Left colon (tissue), 2 donors: ENCODE measurements at regions not wholly inside any gene's neighbourhood (a gene's known extent, or its start where the extent isn't known, plus 50 kb on each side); places are given as distances from the start of the nearest gene placed in this dataset.
"Not testable (repeated sequence)": the region's sequence is repeated elsewhere in the genome, so short reads cannot be mapped to it uniquely, and the experiment has no call there.

Source experiments
- ATAC-seq: fragments of 200-7000 bp; cut with Tn5 transposase; one replicate; pipeline ENCODE4 v1.9.1; 2020; ENCODE audit warnings: mild to moderate bottlenecking, moderate library complexity
- DNase-seq, 2 donors: peaks; one replicate each; pipeline ENCODE4 v3.0.0-alpha.2; 2020
- intact Hi-C, 2 donors: fragments of 100-400 bp; cut with DNase I in 1 of 2; cut with micrococcal nuclease in 1 of 2; formaldehyde crosslinking; loops; one replicate each; pipeline versions ENCODE4 v1.11.2 to v1.14.0; 2022; cut with DNase I, micrococcal nuclease
- donor health status: DM: no; HTN: no; CAD: no.
- donor health status: DM: yes; HTN: yes; CAD: no.

DNA sequence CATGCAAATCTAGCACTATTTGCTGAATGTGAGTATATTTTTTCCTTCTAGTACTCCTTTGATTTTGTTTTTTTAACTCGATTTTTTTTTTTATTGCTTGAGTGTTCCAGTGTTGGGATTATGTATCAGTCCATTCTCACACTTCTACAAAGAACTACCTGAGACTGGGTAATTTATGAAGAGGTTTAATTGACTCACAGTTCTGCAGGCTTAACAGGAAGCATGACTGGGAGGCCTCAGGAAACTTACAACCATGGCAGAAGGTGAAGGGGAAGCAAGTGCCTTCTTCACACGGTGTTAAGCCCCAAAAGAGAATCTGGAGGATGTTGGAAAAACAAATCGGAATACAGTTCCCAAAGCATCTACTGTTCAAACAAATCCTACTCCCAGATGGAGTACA is 69.1 kb downstream of the ZNF518B start:
- ATAC-seq, DNase-seq, intact Hi-C loops: not testable (repeated sequence)

DNA sequence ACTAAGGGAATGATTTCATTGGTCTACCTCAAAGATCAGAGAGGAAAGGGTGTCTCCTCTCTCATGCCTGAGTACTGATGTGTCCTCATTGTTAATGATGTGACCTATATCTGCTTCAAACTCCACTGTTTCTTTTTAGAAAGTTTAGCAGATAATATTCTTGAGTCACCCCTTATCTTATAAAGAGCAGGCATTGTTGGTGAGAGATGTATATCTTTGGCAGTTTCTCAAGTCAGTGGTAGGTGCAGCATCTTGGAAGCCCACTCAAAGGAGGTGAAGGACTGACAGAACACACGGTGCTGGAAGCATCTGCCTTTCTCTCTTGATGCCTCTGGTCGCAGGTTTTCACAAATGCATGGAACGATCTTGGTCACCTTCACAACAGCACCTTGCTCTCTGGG is 71.2 kb downstream of the ZNF518B start:
- DNase-seq (no peak), ATAC-seq (no peak)

DNA sequence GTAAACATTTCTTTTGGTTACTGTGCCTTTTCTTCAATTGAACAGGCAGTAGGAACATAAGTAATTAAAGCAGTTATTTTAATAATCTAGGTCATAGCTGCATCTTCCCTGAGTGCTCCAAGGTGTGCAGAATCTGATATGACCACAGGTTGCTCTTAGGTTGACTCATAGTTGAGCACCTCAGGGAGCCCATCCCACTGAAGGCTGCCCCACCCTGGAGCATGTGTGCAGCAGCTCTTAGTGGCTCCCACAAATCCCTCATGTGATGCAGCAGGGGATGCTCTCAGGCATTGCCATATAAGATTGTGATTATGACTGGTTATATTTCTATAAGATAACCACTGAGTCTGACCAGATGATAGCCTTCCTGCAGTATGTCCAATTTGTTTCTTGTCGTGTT is 72.3 kb downstream of the ZNF518B start:
- ATAC-seq (no peak), DNase-seq (no peak)
- intact Hi-C loops: no loop called here

More for the DNA sequence above, 71.2 kb downstream of the ZNF518B start:
- intact Hi-C loops: no loop called here

DNA sequence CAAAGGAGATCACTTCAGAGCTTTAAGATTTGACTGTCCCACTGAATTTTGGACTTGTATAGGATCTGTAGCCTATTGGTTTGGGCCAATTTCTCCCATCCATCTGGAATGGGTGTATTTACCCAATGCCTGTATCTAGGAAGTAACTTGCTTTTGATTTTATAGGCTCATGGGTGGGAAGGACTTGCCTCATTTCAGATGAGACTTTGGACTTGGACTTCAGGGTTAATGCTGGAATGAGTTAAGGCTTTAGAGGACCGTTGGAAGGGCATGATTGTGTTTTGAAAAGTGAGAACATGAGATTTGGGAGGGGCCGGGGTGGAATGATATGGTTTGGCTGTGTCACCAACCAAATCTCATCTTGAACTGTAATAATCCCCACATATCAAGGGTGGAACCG is 73.8 kb downstream of the ZNF518B start:
- ATAC-seq: peak; percentile 94
- intact Hi-C loops: no loop called here
- peak in 1 of 2 donors; percentile 17 for DNase-seq

DNA sequence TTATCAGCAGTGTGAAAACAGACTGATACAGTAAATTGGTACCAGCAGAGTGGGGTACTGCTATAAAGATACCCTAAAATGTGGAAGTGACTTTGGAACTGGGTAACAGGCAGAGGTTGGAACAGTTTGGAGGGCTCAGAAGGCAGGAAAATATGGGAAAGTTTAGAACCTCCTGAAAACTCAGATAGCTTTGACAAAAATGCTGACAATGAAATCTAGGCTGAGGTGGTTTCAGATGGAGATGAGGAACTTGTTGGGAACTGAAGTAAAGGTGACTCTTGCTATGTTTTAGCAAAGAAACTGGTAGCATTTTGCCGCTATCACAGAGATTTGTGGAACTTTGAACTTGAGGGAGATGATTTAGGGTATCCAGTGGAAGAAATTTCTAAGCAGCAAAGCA is 75.1 kb downstream of the ZNF518B start:
- DNase-seq, ATAC-seq, intact Hi-C loops: not testable (repeated sequence)

DNA sequence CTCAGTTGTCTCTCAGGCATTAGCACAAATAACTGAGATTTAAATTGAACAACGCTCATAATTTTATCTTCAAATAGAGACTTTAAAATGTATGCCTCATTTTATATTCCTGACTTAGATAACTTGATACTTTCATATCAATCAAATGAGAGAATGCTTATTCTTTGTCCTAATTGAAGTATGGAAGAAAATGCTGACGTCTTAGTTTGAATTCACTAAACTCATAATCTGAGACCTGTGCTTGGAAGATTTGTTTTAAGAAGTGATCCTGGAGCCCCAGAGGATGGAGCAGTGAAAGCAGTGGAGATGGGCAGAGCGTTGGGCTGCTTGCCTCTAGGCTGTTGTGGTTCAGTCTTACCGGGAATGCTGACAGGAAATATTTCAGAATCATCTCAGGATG is 76.1 kb downstream of the ZNF518B start:
- no peak for ATAC-seq
- intact Hi-C loops: no loop called here
- DNase-seq: no peak

DNA sequence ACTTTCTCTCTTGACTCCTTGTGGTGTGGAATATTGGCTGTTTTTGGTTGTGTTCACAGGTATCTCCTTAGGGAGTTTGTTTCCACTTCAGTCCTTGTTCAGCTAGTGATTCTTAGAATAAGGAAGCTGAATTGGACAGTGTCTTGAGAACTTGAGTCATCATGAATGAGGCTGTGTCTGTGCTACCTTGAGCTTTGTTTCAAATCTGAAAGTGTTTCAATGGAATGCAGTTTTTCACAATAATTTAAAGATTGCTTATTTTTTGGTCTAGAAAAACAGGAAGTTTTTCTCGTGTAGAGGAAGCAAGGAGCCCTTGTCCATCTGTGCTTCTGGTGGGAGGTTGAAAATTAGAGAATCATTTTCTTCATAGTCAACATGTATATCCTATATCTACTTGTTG is 76.5 kb downstream of the ZNF518B start:
- ATAC-seq (no peak), DNase-seq (no peak)
- intact Hi-C loops: no loop called here

DNA sequence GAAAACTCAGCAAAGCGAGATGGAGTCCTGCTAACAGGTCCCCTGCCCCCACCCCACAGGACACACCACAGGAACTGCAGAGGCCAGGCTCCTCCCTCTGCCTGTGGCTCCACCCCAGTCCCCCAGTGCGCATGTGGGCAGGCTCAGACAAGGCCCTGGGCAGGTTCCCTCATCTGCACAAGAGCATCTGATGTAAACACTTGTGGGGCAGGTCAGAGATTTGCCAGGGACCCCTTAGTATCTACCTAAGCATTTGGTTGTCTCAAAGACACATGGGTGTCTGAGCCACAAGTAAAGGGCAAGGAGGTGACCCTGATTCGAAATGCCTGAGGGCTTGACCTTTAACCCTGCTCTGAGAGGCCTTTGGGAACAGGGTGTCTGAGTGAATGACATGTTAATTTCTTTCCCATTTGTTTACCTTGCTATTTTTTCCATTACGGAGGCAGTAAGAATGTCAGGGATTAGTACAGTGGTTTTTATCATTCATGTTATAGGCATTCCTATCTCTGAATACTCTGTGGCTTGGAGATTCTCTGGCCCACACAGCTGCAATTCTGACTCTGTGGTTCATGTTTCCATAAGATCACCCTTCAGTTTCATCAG is 85.3 kb downstream of the ZNF518B start:
- ATAC-seq (no peak), DNase-seq (no peak)
- intact Hi-C loops: no loop called here

DNA sequence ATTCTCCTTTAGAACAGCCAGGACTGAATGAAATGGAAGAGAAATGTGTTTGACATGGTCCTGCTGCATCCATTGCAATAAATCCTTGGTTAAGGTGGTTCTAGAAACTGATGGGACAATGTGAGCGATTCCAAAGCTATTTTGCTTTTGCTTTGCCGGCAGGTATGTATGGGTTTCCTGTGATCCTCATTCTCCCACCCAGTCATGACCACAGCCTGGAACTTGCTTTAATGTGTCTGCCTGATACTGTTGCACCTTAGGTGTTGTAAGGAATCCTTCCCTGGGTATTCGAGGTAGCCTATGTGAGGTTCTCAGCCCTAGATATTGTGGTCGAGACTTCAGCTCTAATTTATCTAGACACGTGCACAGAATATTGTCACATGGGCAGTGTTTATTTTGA is 86.1 kb downstream of the ZNF518B start:
- ATAC-seq: no peak
- no peak for DNase-seq
- intact Hi-C loops: no loop called here

DNA sequence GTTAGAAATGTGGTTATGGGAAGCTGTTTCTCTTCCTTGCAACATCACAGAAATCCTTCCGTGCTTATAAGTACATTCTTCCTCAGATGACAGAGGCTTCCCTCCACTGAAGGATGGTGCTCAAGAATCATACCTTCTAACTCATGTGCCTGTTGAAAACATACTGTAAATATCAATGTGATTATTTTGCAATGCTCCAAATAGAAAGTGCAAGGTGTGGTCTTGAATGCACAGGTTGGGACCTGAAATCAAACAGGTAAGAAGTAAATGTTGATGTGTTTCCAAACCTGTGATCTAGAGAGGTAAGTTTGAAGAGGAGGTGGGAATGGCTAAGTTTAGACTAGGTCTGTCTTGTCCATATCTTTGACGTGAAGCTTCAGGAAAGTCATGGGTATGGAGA is 87.7 kb downstream of the ZNF518B start:
- no peak for ATAC-seq
- intact Hi-C loops: no loop called here
- no peak for DNase-seq

DNA sequence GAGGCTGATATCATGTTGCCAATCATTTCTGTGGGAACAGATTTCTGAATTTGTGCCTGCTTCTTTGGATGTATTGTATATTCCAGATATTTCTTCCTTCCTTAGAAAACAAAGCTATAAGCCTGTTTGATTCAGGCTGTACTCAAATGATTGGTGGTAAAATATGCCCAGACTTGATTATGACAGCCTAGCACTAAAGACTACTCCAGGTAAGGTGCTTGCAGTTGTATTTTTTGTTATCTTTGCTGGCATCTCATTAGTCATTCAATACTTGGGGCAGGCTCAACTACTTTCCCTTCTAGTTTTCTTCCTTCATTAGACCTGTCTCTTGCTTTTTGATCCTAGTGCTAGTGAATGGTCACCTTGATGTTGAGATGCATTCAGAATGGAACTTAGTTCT is 90.6 kb downstream of the ZNF518B start:
- DNase-seq (no peak), ATAC-seq (no peak)
- intact Hi-C loops: no loop called here

DNA sequence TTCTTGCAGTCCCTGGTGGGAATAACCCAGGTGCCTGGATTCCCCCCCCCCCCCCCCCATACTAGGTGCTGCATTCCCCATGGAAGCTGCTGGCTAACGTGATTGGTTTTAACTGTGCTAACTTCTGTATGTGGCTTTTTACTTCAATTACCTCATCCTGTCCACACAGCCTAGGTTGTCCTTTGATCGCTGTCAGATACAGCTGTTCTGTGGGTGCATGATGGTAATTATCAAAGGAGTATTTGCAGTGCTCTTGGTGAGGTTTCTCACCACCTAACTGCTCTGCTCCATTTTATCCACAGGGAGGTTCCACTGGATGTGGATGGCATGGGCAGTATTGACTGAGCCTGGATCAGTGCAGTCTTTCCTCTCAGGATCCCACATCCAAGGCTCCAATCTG is 93.0 kb downstream of the ZNF518B start:
- DNase-seq (no peak), ATAC-seq (no peak)
- intact Hi-C loops: no loop called here

DNA sequence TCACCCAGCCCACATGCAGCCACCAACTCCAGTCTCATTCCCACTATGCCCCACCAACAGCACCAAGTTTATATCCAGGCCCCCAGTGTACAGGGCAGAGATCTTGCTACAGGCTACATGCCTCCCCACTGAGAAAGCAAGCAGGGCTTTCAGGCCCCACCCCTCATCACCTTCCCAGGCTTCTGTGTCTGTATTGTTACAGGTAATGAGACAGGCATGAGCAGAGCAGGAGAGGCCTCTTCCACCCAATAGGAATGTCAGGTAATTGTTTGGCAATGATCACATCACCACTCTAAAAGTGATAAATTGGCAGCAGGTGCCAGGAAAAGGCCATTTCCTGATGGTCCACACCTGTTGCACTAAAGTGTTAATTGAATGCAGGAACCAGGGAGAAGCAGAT is 102.5 kb downstream of the ZNF518B start:
- DNase-seq: no peak
- no peak for ATAC-seq
- intact Hi-C loops: no loop called here

DNA sequence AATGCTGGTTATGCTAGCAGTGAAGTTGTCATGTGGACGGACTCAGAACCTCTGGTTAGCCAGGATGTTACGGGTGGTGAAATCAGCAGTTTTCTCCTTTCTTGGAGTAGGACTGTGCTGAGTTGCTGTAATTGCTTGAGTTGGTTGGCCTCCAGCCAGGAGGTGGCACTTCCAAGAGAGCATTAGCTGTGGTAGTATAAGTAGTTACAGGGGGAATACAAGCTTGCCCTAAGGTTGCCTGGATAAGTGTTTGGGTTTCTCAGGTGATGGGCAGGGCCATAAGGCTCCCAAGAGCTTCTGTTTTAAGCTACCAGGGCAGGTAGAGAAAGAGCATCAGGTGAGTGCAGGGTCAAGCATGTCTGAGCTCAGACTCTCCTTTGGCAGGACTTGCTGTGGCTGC is 103.0 kb downstream of the ZNF518B start:
- DNase-seq (peak in 1 of 2 donors; percentile 15), ATAC-seq (no peak)
- intact Hi-C loops: no loop called here

DNA sequence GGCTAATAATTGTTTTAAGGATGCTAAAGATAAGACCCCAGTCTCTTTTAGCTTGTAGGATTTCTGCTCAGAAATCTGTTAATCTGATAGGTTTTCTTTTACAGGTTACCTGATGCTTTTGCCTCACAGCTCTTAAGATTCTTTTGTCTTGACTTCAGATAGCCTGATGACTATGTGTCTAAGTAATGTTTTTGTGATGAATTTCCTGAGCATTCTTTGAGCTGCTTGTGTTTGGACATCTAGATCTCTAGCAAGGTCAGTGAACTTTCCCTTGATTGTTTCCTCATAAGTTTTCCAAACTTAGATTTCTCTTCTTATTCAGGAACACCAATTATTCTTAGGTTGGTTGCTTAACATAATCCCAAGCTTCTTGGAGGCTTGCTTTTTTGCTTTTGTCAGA is 104.1 kb downstream of the ZNF518B start:
- DNase-seq (no peak), ATAC-seq (no peak)
- intact Hi-C loops: no loop called here

DNA sequence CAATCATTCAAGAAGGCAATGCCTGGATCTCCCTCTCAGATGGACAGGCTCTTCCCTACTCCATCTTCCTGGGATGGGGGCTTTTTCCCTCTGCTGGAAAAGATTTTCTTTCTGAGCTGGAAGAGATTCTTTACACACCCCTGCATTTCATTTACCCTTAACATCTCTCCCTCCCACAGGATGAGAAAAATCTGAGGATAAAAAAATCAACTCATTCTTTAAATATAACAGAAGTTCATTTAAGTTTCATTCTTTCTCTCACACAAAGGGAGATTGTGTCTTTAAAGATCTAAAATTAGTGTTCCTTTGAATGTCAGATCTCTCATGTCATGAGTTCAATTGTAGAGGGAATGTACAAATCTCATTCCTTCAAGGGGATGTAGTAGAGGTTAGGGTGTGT is 109.0 kb downstream of the ZNF518B start:
- DNase-seq: no peak
- ATAC-seq: no peak
- intact Hi-C loops: no loop called here

DNA sequence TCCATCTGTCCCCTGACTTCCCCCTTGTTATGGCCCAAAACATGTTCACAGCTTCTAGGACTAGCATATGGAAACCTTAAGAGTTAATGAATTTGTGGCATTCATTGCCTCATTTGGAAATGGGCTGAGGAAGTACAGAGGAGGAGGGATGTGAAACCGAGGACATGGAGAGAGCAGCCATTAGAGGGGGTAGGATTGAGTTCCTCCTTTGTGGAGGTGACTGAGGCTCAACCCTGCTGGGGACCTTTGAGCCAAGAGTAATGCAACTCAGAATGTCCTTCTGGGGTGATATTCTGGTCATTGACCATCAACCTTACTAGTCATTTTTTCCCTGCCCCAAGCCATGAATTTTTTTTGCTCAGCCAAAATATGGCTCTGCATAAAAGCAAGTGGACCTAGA is 109.4 kb downstream of the ZNF518B start:
- no peak for DNase-seq
- no peak for ATAC-seq
- intact Hi-C loops: no loop called here

DNA sequence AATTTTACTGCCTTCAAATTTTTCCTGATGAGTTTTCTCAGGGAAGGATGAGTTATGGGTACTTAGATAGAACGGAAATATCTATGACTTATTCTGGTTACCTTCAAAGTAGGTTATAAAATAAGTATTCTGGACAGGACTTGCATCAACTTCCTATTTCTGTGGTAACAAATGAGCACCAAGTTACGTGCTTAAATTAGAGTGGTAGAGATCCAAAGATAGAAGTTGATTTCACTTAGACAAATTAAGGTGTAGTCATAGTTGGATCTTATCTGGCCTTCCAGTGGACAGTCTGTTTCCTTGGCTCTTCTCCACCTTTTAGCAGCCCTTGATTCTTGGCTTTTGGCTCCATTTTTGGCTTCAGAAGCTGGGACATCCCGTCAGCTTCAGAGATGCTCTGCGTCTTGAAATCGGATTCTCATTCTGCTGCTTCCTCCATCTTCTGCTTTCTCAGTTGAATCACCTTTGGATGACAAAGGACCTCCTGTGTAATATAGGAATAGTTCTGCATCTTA is 109.9 kb downstream of the ZNF518B start:
- ATAC-seq: no peak
- DNase-seq: no peak
- intact Hi-C loops: no loop called here

DNA sequence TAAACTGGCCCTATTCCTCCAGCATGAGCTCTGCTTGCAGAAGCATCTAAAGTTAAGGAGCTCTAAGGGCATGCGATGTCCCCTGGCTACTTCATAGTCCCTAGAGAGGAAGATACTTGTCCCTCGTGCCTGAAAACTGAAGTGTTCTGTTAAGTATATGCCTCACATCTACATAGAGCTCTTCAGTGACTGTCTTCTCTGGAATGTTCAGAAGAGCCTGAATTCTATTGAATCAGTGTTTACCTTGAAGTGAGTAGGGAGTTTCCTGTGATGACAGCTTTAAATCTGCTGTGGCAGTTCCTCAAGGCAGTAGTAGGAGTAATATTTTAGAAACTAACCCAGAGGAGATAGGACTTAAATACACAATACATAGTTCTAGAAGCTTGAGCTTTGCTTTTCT is 111.2 kb downstream of the ZNF518B start:
- intact Hi-C loops: no loop called here
- ATAC-seq (no peak), DNase-seq (no peak)

DNA sequence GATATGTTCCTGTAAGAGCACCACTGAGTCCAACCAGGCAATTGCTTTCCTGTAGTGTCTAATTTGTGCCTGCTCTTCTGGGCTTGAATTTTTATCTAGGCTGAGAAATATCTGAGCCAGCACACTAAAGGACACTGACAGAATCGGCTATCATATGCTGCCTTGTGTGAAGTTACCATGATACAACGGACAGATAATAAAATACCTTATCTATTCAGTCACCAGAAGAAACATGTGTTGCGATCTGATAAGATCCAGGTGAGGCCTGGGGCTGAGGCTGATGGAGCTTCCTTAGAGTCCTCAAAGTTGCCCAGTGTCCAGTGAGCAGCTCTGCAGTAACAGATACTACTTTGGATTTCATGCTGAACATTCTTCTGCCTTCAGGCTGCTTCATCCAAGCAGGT is 111.8 kb downstream of the ZNF518B start:
- intact Hi-C loops: no loop called here
- no peak for ATAC-seq

DNA sequence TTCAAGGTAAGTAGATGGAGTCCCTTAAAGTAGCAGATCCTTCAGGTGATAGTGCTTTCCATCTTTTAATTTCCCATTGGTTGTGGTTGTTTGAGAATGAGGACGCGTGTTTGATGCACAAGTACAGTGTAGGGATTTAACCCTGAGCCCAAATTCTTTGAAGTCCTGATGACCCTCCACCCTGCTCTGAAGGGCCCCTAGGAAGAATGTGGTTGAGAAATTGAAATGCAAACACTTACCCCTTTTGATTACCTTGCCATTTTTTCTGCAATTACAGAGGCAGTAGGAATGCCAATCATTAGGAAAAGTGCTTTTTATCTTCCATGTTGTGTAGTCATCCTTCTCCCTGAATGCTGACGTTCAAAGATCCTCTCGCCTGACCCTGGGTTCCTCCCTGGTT is 112.4 kb downstream of the ZNF518B start:
- intact Hi-C loops: no loop called here
- ATAC-seq: no peak
- DNase-seq: no peak

More for the DNA sequence above, 111.8 kb downstream of the ZNF518B start:
- no peak for DNase-seq
